NCI-H82 treated with DMSO at 0.1 percent for 48 hours (cell line): ENCODE measurements at regions not wholly inside any gene's neighbourhood (a gene's known extent, or its start where the extent isn't known, plus 50 kb on each side); places are given as distances from the start of the nearest gene placed in this dataset.

Source experiments
- DNase-seq: peaks from one replicate; lab custom pipeline; 2025; ENCODE audit not compliant: unreplicated experiment; lab: John Stamatoyannopoulos, UW

DNA sequence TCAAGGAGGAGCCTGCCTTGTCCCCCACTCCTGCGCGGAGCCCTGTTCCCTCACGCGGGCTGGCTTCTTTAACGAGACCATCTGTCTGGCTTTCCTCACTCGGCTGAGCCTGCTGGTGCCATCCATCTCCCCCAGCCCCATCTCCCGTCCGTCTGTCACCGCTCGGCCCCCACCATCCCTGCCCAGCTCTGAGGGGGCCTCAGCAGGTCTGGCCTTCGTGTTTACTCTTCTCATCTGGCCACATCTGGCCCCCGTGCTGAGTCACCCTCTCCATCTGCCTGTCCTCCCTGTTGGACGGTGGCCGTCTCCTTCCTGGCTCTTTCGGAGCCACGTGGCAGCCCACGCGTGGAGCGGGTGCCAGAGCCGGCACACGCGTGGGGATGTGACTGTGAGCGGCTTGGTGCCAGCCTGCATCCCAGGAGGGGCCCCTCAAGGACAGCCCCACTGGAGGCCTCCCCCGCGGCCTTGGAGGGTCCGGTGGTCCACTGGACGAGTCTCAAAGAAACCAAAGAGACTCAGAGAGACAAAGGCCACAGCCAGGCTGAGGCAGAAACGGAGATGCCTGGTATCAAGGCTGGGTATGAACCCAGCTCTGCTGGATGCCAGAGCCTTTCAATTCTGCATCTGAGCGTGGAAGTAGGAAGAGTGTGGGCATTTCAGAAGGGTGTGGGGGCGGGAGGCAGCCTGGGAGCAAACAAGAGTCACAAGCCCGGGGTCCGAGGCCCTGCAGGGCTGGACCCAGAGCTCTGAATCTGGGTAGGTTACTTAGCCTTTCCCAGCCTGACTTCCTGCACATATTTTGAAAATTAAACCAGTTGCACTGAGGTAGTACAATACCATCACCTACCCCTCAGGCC lies 76.7 kb upstream of the UNC5A start:
- DNase-seq: no peak

DNA sequence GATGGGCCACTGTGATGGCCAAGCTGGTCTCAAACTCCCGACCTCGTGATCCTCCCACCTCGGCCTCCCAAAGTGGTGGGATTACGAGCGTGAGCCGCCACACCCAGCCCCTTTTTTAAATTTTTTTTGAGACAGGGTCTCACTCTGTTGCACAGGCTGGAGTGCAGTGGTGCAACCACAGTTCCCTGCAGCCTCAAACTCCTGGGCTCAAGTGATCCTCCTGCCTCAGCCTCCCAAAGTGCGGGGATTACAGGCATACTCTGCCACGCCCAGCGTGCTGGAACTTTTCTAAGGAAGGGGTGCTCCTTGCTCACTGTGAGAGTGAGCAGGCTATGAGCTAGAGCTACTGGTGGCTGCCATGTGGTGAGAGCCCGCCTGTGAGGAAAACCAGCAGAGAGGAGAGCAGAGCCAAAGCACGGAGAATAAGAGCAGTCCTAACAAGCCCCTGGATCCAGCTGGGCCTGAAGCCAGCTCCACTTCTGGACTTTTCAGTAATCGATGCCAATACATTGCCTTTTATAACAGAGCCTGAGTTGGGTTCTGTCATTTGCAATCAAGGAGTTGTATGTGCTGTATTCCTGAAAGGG lies 75.5 kb upstream of the UNC5A start:
- no peak for DNase-seq

DNA sequence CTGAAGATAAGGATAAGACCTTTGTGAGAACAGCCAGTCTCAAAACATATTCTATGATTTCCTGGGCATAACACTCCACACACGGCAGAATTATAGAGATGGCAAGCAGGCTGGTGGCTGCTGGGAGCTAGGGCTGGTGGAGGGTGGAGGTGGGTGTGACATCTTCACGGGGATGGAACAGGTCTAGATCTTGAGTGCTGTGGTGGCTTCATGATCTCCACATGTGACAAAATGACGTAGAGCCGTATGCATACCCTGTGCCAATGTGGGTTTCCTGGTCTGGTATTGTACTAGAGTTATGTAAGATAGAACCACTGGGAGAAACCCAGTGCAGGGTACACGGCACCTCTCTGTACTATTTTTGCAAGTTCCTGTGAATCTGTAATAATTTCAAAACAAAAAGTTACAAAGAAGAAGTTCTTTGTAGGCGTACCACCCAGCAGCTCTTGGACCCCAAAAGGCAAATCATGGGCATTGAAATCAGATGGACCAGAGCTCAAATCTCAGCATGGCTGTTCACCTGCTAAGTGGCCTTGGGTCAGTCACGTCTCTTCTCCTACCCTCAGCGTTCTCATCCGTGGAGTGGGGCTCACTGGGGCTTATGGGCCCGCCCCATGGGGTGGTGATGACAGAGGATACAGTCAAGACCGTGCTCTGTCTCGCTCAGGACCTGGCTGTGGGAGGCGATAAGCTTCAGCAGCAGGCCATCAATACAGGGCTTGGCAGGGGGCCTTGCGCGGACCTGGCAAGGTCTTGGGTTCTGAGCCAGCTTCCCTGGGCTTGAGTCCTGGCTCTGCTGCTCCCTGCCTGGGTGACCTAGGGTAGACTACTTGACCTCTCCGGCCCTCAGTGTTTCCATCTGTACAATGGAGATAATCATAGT lies 74.7 kb upstream of the UNC5A start:
- no peak for DNase-seq

DNA sequence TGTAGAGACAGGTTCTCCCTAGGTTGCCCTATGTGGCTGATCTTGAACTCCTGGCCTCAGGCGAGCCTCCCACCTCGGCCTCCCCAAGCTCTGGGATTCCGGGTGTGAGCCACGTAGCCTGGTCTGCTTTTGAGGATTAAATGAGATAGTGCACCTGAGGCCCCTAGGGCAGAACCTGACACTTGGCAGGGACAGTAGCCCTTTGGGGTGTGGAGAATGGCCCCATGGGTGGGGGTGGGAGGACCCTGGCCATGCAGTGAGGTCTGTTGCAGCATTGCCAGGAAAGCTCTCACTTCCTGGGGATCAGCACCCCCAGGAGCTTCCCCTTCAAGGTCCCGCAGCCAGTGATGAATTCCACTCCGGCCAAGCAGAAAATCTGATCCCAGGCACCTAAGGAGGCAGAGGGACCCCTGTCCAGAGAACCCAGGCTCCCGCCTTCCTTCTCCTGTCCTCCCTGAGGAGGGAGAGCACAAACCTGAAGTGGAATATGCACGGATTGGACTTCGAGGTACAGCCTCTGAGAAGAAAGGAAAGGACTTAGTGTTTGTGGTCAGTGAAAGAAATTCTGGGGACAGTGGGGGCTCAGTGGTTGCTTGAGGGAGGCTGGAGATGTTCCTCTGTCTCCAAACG lies 73.9 kb upstream of the UNC5A start:
- DNase-seq: no peak

DNA sequence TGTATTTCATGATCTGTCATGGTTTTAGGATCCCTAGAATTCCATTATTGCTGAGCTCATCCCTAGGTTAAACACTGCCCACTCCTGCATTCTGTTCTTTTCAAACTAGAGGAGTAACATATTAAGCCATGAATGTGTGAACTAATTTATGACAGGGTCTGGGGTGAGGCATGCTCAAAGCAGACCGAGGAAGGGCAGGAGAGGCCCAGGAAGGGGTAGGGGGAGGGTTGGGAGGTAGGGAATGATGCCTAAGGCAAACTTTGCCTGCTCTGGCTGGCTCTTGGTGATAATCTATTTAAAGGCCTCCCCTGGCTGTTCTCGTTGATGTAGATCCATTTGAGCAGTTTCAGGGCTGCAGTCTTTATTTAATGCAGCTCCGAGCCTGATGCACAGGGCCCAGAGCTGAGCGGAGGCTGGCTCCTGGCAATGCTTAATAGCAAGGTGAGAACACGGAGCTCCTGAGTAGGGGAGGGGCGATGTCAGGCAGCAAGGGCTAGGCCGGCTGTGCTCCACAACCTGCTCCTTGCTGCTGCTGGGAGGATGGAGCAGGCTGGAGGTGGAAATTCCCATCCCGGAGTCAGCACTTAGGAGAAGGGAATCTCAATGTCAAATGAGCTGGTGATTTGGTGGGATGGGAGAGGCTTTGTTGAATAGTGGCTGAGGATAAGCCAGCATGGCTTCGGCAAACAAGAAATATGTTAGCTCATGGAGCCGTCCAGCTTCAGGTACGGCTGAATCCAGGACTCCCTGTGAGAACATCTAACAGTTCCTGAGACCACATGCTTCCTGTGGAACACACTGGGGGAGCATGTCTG lies 73.2 kb upstream of the UNC5A start:
- no peak for DNase-seq

DNA sequence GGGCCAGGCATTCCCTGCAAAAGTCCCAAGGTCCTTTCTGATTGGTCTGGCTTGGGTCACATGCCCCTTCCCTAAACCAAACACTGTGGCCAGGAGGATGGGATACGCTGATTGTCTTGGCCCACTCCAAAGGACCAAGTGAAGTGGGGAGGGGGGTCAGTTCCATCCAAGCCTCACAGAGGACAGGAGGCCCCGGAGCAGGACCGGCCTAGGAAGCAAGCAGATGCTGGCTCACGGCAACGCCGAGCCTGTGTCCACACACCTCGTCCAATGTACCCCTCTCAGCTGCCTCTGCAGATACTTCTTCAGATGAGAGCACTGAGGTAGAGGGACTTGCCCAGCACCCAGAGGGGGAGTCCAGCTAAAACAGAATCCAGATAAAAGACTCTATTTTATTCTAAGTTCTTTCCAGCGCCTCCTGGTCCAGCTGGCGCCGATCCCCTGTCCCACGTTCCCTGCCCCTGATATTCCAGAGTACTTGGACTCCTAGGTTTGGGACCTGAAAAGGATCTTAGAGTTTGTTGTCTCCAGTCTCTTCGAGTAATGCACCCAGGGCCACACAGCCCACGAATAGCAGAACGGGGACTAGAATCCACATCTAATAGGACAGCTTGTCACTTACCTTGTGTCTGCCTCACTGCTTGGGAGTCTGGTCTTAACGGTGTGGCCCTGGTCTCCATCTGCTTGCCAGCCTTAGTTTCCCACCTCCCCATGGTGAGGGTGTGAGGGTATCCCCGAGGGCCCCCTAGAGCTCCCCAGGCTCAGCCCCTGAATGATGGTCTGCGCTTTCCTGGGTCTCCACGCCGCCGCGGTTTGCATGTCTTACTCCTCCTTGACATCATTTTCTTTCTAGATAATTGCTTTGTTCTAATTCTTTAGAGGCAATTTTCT lies 72.4 kb upstream of the UNC5A start:
- no peak for DNase-seq

DNA sequence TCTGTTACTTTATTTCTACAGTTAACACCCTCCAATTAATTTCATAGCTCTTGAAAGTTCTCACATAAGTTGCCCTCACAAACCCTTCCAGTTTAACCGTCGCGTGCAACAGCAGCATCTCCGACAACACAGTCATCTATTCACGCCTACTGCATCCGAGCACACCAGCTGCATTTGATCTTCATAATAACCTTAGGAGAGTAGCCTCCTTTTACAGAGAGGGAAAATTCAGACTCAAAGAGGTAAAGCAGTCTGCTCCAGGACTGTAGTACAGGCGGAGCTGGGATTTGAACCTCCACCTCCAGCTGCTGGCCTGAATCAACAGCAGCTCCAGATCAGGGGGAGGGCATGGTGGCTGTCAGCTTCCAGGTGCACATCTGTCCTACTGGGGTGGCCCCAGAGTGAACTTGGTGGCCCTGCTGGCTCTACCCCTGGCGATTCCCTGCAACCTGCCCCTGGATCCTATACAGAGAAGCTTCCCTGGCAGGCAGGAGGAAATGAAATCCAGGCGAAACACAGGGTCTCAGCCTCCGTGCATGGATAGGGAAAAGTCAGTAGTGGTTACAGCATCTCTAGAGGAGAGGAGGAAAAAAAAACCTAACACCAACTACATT lies 71.6 kb upstream of the UNC5A start:
- no peak for DNase-seq

DNA sequence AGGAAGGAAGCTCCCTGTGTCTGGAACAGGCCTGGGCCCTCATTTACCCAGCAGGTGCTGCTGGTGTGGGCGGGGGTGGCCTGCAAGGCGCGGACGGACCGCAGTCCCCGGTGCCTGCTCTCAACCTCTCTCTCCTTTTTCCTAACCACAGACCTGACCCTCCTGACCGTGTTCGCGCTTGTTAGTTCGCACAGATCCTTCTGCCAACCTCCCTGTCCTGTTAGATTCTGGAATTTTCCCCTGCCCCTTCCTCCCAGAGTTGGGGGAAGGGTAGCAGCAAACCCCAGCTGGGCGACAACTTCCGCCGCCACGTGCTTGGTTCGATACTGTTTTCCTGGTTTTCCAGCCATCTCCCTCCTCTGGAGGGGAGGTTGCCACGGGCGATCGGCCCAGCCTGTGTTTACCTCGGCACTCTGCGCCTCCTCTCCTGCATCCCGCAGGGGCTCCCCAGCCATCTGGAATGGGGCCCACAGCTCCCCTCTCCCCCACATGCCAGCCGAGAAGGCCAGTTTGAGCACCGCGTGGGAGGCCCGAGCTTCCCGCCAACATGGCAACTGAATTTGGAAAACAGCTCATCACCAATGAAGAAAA lies 70.8 kb upstream of the UNC5A start:
- no peak for DNase-seq

DNA sequence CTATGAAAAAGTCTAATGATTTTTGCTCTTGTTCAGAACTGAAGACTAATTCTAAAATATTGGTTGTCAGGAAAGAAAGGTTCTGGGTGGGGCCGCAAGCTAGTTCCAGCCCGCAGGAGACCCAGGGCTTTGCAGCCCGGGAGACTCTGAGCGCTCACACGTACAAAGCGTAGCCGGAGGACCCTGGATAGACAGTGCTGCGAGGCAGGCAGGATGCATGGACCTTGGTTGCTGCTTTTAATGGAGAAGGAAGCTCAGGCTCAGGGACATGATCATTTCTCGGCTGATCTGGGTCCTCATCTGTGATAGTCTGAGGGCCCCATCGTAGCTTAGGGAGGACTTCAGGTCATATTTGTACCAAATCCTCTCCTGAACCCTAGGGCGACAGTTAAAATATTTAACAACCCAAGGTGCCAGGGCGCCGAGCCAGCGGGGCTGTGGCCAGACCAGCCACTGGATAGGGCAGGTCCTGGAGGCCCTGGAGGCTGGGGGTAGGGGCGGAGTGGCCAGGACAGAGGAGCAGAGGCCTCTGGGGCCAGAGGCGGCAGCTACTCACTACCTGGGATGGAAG lies 70.1 kb upstream of the UNC5A start:
- no peak for DNase-seq

DNA sequence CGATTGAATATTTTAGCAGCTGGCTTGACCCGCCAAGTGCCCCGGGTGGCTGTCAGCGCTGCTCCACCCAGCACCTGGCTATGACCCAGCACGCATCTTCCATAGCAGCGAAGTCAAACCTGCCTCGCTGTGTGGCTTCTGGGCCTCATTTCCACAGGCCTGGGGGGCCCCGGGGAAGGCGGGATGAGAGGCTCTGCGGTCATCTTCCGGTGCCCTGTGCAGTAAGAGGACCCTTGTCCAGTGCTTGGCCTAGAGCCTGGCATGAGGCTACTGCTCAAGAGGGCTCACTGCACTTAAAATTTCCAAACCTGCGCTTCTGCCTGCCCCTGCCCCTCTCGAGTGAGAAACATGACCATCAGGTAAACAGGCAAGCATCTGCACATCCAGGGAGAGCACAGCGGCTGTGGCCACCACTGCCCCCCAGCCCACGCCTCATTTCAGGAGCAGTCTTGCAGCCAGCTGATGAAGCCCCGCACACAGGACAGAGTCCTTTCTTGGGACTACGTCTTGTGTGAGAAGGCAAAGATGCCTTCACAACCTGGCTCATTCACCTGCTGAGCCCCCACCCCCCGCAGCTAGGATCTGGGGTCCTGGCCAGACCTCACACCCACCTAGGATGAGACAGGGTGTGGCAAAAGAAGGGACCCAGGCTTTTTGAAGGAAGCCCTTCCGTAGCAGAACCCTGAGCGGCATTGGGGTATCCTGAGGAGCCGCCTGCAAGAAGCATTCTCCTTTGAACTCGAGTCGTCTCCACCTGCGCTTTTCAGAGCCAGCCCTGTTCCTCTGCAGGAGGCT lies 69.5 kb upstream of the UNC5A start:
- DNase-seq: no peak

DNA sequence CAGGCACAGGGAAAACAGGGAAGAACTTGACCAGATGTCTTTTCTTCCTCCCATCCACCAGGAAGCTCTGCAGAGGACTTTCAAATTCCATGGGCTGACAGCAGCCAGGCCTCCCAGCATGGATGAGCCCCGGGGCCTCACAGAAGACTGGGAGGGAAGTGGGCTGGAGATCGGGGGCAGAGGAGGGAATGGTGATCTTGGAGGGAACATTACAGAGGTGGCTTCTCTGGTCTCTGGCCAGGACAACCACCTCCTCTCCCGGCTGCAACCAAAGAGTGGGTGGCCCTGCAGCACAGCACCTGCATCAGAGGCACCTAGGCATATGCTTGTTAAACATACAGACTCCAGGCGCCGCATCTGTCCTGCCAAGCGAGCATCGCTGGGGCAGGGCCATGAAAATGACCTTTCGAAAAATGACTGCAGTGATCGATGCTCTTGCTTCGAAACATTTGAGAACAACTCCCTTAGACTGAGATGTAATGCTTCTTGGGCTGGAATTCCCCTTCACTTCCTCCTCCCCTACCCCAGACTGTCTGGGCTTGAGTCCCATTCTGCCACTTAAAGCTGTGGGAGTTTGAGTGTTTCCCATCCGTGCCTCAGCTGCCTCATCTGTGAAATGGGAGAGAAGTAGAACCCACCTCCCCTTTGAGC lies 68.7 kb upstream of the UNC5A start:
- DNase-seq: no peak

DNA sequence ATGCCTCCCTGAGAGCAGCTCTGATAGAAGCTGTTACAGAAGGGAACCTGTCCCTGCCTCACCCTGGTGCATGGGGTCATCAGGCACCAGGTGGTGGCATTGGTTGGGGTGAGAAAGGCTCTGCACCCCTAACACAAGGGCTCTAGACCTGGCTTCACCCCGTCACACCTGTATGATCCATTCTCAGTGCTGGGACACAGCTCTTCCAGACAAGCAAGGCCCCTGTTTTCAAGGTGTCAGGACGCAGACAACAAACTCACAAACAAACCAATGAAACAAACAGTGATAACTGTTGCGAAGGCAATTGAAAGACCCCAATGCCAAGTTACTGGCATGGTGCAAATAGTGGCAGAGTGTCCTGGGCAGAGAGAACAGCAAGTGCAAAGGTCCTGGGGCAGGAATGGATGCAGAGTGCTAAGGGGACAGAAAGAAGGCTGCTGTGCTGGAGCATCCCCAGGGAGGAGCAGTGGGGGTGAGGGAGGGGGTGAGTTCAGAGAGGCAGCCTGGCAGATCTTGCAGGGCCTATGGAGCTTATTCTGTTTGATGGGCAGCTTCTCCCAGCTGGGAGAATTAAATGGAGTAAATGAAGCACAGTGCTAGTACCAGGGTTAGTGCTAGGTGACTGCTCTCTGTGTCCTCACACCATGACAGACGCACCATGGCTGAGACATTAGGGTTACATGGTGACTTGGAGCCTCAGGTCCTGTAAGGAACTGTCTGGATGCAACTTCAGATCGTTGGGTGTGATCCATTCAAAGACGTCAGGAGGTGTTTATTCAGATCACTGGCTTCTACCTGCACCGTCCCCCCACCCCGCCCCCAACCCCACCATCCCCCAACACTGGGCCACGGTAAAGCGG lies 67.9 kb upstream of the UNC5A start:
- DNase-seq: no peak

DNA sequence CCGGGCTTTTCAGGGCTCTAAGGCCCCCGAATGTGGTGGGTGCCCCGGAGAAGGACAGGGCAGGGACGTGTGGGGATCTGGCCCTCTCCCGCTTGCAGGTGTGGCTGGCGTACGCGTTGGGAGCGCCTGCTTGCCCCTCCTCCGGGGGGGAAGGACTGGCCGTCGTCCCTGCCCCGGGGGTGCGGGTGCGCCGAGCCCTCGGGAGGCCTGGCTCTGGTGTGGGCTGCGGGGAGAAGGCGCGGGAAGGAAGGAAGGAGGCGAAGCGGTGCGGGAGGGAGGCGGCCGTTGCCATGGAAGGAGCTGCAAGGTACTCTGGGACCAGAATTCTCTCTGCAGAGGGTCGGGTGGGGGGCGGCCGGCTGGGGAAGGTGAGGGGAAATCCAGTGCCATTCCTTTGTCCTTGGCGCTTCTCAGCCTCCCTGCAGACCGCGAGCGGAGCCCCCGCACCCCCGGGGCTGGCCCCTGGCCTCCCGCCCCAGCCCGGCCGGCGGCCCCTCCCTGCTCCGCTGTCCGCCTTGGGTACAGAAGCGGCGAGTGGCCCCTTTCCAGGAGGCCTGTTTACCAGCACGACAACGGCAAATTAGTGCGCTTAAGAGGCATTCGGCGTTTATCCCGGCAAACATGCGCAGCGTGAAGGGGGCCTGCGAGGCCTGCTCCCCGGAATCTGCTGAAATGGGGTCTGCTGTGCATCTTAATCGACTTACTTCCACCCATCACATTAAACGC lies 67.1 kb upstream of the UNC5A start:
- no peak for DNase-seq

DNA sequence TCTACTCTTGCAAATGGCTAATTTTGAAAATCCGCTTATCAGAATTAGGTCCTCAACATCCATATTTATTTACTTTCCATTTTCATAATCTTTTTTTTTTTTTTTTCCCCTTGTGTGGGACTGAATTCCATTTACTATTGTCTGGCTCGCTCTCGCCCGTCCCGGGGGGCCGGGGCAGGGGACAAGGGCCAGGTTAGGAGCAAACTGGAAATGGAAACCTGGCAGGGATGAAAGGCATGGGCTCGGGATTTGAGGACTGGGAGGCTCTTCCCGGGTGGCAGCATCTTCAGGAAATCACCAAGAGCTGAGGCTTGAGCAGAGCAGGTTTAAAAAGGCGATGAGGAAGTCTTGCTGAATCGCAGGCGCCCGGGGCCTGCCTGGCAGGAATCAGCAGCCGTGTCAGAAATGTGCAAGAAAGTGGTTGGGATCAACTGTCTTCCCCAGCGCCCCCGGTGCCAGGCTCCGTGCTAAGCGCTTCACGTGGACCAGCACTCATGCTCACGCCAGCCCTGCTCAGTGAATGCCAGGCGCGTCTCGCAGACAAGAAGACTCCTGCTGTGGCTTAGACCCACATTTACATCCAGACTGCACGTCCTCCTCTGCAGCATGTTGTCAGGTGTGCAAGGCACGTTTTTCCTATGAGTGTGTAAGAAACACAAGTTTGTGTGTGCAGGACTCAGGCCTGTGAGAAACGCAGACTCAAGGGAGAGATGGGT lies 66.3 kb upstream of the UNC5A start:
- no peak for DNase-seq

DNA sequence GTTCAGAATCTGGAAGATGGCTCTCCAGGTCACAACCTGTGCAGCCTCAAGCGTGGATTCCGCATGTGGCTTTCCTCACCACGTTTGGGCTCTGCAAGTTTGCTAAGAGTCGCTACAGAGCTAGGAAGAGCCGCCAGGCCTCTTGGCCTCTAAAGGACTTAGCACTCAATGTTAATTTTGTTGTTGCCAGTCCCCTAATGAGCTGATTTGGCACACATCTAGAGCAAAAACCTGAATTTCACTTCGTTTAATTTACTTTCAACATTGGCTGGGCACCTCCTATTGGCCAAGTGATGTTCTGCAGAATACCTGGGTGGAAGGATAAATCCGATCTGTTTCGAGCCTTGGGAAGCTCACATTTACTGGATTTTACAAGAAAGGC lies 65.8 kb upstream of the UNC5A start:
- no peak for DNase-seq
